Neural cell (in vitro differentiated cells): ENCODE measurements at regions not wholly inside any gene's neighbourhood (a gene's known extent, or its start where the extent isn't known, plus 50 kb on each side); places are given as distances from the start of the nearest gene placed in this dataset.

Experiments
- H2AFZ ChIP-seq: fragments of 200-600, 300-800 bp; sonication (generic), shearing (Covaris generic); 2 replicates; pipeline ENCODE4 v1.6.0; 2014; ENCODE audit warnings: low read depth, mild to moderate bottlenecking, antibody characterized with exemption, low read length, moderate library complexity
- H3F3A ChIP-seq: fragments of 200-600 bp; shearing (Covaris generic); 2 replicates; pipeline ENCODE4 v1.6.1; 2016; ENCODE audit warnings: mild to moderate bottlenecking, moderate library complexity, mixed read lengths, antibody characterized with exemption, low read length; ENCODE audit not compliant: insufficient read depth, poor library complexity, severe bottlenecking
- H3K27ac ChIP-seq: fragments of 200-600, 300-800 bp; sonication (generic), shearing (Covaris generic); 2 replicates; pipeline ENCODE4 v1.5.1; 2014; ENCODE audit warnings: mild to moderate bottlenecking, low read length, moderate library complexity
- H3K27me3 ChIP-seq: fragments of 300-800, 200-600 bp; sonication (generic), shearing (Covaris generic); 2 replicates; pipeline ENCODE4 v1.6.0; 2014; ENCODE audit warnings: mild to moderate bottlenecking, low read depth, low read length, moderate library complexity; ENCODE audit not compliant: insufficient read depth
- H3K36me3 ChIP-seq: fragments of 300-800, 200-600 bp; sonication (generic), shearing (Covaris generic); 2 replicates; pipeline ENCODE4 v1.5.1; 2014; ENCODE audit warnings: mild to moderate bottlenecking, antibody characterized with exemption, low read length, moderate library complexity; ENCODE audit not compliant: insufficient read depth
- H3K4me2 ChIP-seq: fragments of 300-800, 200-600 bp; sonication (generic), shearing (Covaris generic); 2 replicates; pipeline ENCODE4 v1.6.0; 2014; ENCODE audit warnings: mild to moderate bottlenecking, low read length
- H3K4me3 ChIP-seq: fragments of 300-800, 200-600 bp; sonication (generic), shearing (Covaris generic); 2 replicates; pipeline ENCODE4 v1.5.1; 2014; ENCODE audit warnings: mild to moderate bottlenecking, low read length, moderate library complexity
- H3K79me2 ChIP-seq: fragments of 200-600 bp; shearing (Covaris generic); replicated peaks from 2 replicates; pipeline ENCODE4 v1.6.0; 2014; ENCODE audit warnings: mild to moderate bottlenecking, low read length, moderate library complexity; ENCODE audit not compliant: insufficient read depth
- H3K9ac ChIP-seq: fragments of 300-800, 200-600 bp; sonication (generic), shearing (Covaris generic); 2 replicates; pipeline ENCODE4 v1.6.1; 2016; ENCODE audit warnings: mild to moderate bottlenecking, low read length, mixed read lengths
- H3K9me2 ChIP-seq: fragments of 200-600 bp; shearing (Covaris generic); 2 replicates; pipeline ENCODE4 v1.6.1; 2016; ENCODE audit warnings: mild to moderate bottlenecking, low read length, mixed read lengths; ENCODE audit not compliant: insufficient read depth
- H3K9me3 ChIP-seq: fragments of 200-600, 300-800 bp; sonication (generic), shearing (Covaris generic); 2 replicates; pipeline ENCODE4 v1.6.1; 2016; ENCODE audit warnings: mild to moderate bottlenecking, mixed run types, low read length, moderate library complexity, mixed read lengths
- H4K20me1 ChIP-seq: fragments of 200-600 bp; shearing (Covaris generic); 2 replicates; pipeline ENCODE4 v1.6.1; 2016; ENCODE audit warnings: mild to moderate bottlenecking, mixed run types; ENCODE audit not compliant: insufficient read depth
- CTCF ChIP-seq: fragments of 450-650 bp; IDR thresholded peaks from 2 replicates; pipeline ENCODE4 v1.5.1; 2014; ENCODE audit warnings: antibody characterized with exemption, mild to moderate bottlenecking, moderate library complexity; ENCODE audit not compliant: poor library complexity, severe bottlenecking
- EP300 ChIP-seq: fragments of 450-650 bp; conservative IDR thresholded peaks from 2 replicates; pipeline ENCODE4 v1.6.1; 2014; ENCODE audit warnings: antibody characterized with exemption, mild to moderate bottlenecking, moderate library complexity; ENCODE audit not compliant: poor library complexity, severe bottlenecking
- EZH2 ChIP-seq: fragments of 200-600, 300-800 bp; shearing (Covaris generic), sonication (generic); IDR thresholded peaks from 2 replicates; pipeline ENCODE4 v1.6.1; 2014; ENCODE audit warnings: antibody characterized with exemption, low read length, borderline replicate concordance, mild to moderate bottlenecking; ENCODE audit not compliant: insufficient read depth, poor library complexity, severe bottlenecking
- MXI1 ChIP-seq: fragments of 450-650 bp; conservative IDR thresholded peaks from 2 replicates; pipeline ENCODE4 v1.6.1; 2014; ENCODE audit warnings: antibody characterized with exemption, mild to moderate bottlenecking; ENCODE audit not compliant: poor library complexity, severe bottlenecking
- POLR2AphosphoS5 ChIP-seq: IDR thresholded peaks from 2 replicates; pipeline ENCODE4 v1.6.1; 2012
- RAD21 ChIP-seq: fragments of 450-650 bp; conservative IDR thresholded peaks from 2 replicates; pipeline ENCODE4 v1.6.1; 2014; ENCODE audit warnings: antibody characterized with exemption, mild to moderate bottlenecking, moderate library complexity
- REST ChIP-seq: IDR thresholded peaks from 2 replicates; pipeline ENCODE4 v1.6.1; 2012; ENCODE audit warnings: borderline replicate concordance
- SMC3 ChIP-seq: fragments of 450-650 bp; conservative IDR thresholded peaks from 2 replicates; pipeline ENCODE4 v1.6.1; 2014; ENCODE audit warnings: antibody characterized with exemption, mild to moderate bottlenecking, moderate library complexity; ENCODE audit not compliant: poor library complexity
- TAF1 ChIP-seq: IDR thresholded peaks from 2 replicates; pipeline ENCODE4 v1.6.1; 2012; ENCODE audit warnings: low read depth

- no peak overlapping the region for H3K4me2 ChIP-seq
Measured at GRCh38 chr5:135266303-135266635, 132.8 kb downstream of the MACROH2A1 start.

DNA sequence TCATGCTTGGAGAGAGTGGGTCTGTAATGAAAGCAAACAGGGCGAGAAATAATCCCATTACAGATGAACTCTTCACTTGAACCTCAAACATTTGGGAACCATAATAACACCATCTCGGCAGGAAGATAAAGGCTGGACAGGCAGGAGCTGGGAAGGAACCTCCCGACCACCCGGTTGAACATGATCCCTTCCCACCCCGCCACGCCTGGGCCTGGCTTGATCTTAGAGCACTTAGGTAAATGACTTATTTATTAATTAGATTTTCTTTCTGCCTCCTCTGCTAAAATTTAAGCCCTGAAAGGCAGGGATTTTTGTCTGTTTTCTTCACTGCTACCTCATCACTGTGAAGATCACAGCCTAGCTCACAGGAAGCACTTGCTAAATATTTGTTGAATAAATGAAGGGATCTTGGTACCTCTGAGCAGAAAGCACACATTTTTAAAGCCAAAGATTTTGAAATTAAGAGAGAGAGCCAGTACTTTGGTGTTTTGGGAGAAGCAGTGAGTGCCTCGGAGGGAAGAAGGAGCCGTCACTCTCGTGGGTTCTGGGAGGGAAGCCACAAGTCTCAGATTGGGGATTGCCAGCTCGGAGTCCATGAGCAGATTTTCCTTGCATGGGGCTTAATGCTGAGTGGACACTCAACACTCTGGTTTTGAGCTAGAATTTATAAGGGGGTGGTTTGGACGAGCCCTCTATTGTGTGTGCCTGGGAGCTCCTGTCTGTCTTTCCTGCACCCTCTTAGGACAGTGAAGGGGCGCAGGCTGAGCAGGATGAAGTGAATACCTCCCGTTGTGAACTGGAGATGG, 133.3 kb downstream of the MACROH2A1 start:
- Histone ChIP-seq H3K4me2 (no peak overlapping the region), H4K20me1 (no peaks in the 10 kb centered on the region), H3K4me3 (no peak overlapping the region), H3K9me2 (no peaks in the 10 kb centered on the region), H3K79me2 (no peaks in the 10 kb centered on the region), H3K9me3 (no peaks in the 10 kb centered on the region), H3K27ac (no peak overlapping the region), H2AFZ (no peak overlapping the region), H3F3A (no peaks in the 10 kb centered on the region), H3K36me3 (no peaks in the 10 kb centered on the region), H3K27me3 (no peaks in the 10 kb centered on the region), H3K9ac (no peak overlapping the region)
- TF ChIP-seq SMC3 = no peak
- TF ChIP-seq EP300 = no peak
- TF ChIP-seq EZH2 = no peak
- no peak for TF ChIP-seq CTCF
- no peak for TF ChIP-seq TAF1

More at GRCh38 chr5:135266303-135266635, 132.8 kb downstream of the MACROH2A1 start:
- no peak overlapping the region for H2AFZ ChIP-seq
- no peak overlapping the region for H3K4me3 ChIP-seq
- no peaks in the 10 kb centered on the region for H3K27me3 ChIP-seq
- H3K9me3 ChIP-seq = no peaks in the 10 kb centered on the region
- H3K36me3 ChIP-seq = no peaks in the 10 kb centered on the region
- H4K20me1 ChIP-seq = no peaks in the 10 kb centered on the region
- H3K9me2 ChIP-seq = no peaks in the 10 kb centered on the region
- H3K27ac ChIP-seq = no peak overlapping the region
- no peak overlapping the region for H3K9ac ChIP-seq
- TF ChIP-seq TAF1 (no peak), MXI1 (no peak), CTCF (no peak), REST (no peak), SMC3 (no peak), POLR2AphosphoS5 (no peak), EP300 (no peak), EZH2 (no peak), RAD21 (no peak)
- H3F3A ChIP-seq = no peaks in the 10 kb centered on the region
- no peaks in the 10 kb centered on the region for H3K79me2 ChIP-seq
